G401.6 (cell line): ENCODE measurements at regions not wholly inside any gene's neighbourhood (a gene's known extent, or its start where the extent isn't known, plus 50 kb on each side); places are given as distances from the start of the nearest gene placed in this dataset.

Source experiments
- FAIRE-seq: peaks from 2 replicates; lab custom pipeline; 2012; peaks lifted over from hg19 to GRCh38; lab: Jason Lieb, UNC

DNA sequence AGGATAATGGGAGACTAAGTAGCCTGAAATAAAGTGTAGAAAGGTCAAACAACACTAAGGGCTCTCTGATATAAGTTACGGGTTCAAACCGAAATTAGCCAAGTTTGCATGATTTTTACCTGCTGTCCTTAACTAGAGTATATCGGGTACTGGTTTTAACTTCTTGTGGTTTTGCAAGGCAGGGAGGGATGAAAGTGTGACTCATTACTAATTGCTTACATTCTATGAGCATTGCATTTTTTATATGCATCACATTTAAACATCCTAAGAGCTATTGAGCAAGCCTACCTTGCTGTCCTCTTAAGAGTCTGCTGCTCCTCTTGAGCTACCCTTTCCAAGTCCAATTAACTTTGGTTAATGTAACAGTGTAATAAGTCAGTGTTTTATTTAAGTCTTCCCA lies 415.4 kb downstream of the SLITRK5 start:
- no peak for FAIRE-seq

GRCh38 chr13:88097541-88097940 lies 426.4 kb downstream of the SLITRK5 start:
- no peak for FAIRE-seq

DNA sequence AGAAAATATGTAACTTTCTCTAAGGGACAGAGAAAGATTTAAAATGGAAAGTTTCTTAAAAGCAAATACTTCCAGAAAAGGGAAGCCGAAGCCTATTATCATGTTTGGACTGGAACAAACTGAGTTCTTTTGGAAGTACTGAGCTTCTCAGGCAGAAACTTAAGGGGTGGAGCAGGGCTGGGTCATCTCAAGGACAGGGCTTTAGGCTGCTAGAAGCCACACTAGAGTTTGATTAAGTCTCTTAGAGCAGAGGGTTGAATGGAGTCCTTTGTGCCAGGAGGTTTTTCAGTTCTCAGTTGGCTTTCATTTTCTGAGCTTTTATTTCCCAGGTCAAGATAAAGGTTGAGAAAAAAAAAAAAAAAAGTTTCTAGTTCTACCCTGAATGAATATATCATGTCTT lies 432.7 kb downstream of the SLITRK5 start:
- FAIRE-seq = no peak

DNA sequence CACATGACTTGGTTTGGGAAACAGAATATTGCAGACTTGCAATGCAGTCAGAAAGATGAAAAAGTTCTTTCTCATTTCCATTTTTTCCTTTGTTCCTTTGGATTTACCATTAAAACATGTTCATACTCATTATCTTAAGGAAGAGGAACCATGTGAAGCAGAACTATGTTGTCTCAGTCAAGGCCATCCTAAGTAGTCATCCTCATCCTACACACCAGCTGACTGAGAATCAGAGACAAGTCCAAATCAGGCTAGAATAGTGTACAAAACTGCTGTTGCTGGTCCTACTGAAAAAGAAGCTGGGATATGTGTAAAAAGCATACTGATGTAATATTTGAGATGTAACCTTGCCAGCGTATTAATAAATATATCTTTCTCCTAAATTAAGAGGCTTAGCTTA lies 433.4 kb downstream of the SLITRK5 start:
- FAIRE-seq = no peak

DNA sequence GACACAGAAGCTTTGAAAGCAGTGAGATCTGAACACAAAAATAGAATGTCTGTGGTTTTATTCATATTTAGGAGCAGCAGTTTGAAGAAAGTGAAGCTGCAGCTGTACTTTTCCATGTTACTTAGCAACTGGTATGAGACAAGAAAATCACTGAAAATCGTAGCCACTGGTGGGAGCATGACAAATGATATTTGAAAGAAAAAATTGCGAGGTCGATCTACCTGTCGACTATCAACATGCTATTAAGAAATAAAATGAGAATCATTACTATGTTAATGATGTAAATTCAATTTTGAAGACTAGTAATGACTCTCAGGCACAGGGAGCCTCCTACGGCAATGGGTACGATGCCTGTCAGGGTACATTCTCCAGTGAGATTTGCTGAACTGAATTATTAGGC lies 436.4 kb downstream of the SLITRK5 start:
- no peak for FAIRE-seq

- no peak for FAIRE-seq
Measured at GRCh38 chr13:88112526-88112925, 441.4 kb downstream of the SLITRK5 start.

DNA sequence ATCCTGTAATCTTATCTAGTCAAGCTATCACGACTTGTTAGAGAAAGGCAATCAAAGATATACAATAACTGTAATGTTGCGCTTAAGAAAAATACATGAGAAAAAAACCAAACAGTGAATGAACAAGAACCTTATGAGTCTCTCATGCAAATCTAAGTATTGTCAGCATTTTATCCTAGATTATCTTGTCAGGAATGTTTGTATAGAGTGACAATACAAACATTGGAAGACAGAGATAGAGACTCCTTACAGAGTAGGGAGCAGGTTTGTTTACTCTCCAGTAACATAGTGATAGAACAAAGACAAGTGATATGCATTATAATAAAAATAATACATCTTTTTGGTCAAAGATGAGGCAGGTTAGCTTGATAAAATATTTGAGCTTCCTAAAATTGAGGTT lies 444.8 kb downstream of the SLITRK5 start:
- no peak for FAIRE-seq

DNA sequence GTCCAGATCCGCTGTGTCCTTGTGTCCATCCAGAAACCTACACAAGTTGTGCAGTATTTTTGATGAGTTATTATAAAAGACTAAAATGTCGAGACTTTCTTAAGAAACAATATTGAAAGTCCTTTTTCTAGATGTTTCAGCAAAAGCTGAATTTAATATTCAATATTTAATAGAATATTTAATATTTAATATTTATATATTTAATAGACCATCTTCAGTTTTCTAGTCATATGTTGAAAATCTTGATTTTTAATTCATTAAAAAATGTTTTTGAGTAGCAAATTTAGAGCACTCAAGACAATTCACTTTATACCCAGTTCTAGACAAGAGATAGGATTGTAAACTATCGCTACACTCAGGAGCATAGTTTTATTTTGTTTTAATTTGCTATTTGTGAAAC lies 447.8 kb downstream of the SLITRK5 start:
- FAIRE-seq = peak; percentile 13

GRCh38 chr13:88124142-88124541 lies 453.0 kb downstream of the SLITRK5 start:
- FAIRE-seq = no peak

DNA sequence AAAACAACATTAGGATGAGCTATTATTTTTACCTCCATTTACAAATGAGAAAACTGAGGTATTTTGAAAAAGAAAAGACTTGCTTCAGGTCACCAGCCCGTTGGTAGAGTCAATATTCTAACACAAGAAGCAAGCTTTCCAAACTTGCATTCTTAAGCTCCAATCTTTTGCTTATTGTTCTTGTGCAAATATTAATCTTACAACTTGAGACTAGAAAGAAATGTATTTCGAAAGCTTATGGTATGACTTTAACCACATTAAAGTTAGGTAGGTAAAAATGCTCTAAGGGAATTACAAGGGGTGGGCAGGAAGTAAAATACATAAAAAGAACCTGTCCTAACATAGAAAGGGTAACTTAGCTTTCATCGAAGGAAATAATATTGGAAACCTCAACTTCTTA lies 453.9 kb downstream of the SLITRK5 start:
- no peak for FAIRE-seq

GRCh38 chr13:88136098-88136790 lies 465.1 kb downstream of the SLITRK5 start:
- no peak for FAIRE-seq

DNA sequence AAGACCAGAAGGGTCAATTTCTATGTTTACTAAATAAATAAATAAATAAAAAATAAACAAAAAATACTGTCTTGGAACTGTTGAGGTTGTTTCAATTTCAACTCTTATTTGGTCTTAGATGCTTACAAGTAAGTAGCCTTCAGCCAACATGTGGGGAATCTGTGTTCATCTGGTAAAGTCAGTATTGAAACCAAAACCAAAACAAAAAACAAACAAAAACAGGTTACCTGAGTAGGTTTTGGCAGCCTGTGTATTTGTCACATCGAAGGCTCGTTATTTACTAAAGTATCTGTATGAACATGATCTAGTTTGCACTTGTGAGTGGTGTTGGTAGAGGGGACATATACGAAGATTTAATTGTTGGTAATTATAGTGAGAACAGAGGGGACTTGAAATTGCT lies 471.5 kb downstream of the SLITRK5 start:
- no peak for FAIRE-seq

DNA sequence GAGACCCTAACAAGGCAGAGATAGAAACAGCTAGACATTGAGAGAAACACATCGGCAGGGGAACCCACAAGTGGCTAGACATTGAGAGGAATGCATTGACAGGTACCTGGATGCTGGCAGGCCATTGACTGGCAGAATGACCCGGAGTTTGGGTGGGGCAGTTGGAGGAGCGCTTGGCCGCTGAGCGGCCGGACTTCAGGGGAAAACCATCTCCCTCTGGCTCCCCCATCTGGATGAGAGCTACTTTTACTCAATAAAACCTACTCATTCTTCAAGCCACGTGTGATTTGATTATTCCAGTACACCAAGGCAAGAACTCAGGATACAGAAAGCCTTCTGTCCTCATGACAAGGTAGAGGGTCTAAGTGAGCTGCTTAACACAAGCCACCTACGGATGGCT lies 473.4 kb downstream of the SLITRK5 start:
- no peak for FAIRE-seq

DNA sequence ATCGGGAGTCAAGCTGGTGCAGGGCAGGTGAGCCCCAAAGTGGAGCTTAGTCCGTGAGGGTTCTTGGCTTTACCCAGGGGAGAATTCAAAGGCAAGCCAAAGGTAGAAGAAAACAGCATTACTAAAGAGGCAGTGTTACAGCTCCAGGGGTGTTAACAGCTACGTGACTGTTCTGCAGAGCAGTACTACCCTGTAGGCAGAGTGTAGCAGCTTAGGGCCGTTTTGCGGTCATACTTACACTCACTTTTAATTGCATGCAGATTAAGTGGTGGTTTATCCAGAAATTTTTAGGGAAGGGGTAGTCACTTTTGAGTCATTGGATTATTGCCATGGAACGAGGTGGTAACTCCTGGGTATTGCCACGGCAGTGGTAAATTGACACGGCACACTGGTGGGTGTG lies 482.2 kb downstream of the SLITRK5 start:
- no peak for FAIRE-seq

DNA sequence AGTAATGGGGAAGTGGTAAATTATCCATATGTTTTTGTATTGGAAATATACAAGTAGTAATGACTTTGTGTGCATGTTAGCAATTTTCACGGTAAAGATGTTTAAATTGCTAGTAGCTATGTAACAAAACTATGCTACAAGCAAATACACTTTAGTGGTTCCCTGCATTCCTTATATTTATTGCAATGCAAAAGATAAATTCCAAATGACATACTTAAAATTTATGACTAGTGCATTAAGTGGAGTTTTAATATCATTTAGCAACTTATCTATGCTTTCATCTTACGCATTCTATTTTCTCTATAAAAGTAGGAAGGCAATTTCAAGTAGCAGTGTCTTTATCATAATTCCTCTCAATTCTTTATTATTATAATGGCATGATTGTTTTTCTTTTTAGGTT lies 482.8 kb downstream of the SLITRK5 start:
- FAIRE-seq = no peak

DNA sequence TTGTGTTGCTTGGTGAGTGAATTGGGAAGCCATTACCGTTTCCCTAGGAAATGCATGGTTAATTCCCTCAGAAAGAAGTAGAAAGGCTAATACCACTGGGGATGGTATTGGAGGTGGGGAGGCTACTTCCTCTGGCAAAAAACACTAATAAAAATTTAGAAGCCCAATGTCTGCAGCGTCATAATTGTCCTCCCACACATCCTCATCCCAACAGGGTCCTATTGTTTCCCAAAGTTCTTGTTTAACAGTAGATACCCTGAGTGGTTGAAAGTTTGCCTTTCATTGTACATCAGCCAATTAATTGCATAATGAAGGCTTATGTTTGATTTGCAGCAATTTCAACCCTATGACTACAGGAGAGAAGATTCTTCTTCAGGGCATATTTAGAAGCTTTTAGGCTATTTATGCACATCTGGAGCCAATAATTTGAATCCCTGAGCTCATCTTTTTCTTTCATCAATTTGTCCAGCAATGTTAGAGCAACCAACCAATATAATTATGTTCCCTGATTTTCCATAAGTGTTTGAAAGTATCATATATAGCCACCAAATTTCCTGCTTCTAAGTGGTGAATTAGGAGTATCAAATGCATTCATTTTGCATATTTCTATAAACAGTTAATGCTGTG lies 491.0 kb downstream of the SLITRK5 start:
- no peak for FAIRE-seq

GRCh38 chr13:88176231-88176630 lies 505.1 kb downstream of the SLITRK5 start:
- no peak for FAIRE-seq

DNA sequence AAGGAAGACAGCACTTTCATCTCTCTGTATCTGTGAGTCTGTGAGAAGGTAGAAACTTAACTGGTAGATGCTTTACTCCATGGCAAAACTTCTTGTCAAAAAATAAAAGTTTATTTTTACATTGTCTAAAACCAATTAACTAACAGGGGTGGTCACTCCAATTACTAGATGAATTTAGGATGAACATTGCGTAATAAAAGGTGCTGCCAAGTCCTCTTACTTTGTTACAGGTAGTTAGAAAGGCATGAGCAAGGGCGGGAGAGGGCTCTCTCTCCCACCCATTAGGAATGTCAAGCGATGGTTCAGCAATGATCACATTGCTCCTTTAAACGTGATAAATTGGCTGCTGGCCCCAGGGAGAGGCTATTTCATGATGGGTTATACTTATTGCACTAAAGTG lies 512.3 kb downstream of the SLITRK5 start:
- FAIRE-seq = no peak

- no peak for FAIRE-seq
Measured at GRCh38 chr13:88188986-88189385, 517.8 kb downstream of the SLITRK5 start.

DNA sequence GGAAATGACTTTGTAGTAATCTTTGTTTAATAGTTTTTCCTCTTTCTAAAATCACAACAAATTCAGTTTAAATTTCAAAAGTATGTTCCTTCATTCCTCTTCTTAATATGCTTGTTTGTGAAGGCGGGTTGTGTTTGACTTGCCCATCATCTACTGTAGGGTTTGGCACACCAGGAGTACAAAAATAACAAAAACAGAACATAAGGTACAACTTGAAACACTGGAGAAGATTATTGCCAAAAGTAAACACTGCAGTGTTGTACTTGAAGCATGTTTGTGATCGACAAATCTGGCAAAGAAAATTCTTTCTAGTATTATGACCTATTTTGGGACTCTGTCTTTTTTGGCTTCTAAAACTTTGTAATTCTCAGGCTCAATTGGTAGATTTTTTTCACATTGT lies 518.6 kb downstream of the SLITRK5 start:
- no peak for FAIRE-seq

GRCh38 chr13:88196106-88196505 lies 524.9 kb downstream of the SLITRK5 start:
- FAIRE-seq = no peak

- no peak for FAIRE-seq
Measured at GRCh38 chr13:88217372-88217771, 546.2 kb downstream of the SLITRK5 start.

DNA sequence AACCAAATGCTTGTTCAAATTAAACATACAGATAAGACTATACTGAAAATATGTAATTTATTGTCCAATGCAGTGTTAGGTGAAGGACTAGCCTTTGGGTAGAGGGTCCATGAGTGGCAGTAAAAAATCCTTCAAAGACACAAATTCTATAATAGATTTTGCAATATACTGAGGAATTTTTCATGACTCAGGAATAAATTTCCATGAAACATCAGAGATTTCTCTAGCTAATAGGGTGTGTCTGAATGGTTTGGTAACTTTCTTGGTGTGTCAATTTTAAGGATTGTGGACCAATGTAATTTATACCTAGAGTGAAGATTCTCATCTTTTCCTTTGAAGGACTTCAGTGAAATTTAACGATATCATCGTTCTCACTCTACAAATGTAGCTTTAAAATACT lies 546.7 kb downstream of the SLITRK5 start:
- FAIRE-seq = no peak

DNA sequence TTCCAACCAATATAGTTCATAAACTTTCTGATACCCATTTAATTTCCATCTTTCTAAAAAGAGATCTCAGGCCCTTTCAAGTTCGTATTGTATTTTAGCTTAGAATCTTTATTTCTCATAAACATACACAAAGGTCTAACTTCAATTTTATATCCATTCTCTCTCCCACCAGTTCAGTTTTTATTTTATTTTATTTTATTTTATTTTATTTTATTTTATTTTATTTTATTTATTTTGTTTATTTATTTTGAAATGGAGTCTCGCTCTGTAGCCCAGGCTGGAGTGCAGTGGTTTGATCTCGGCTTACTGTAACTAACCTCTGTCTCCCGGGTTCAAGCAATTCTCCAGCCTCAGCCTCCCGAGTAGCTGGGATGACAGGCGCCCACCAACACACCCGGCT lies 552.8 kb downstream of the SLITRK5 start:
- no peak for FAIRE-seq
